Hippocampal formation (tissue), 2 donors: ENCODE measurements at regions not wholly inside any gene's neighbourhood (a gene's known extent, or its start where the extent isn't known, plus 50 kb on each side); places are given as distances from the start of the nearest gene placed in this dataset.

ENCODE experiments used
- DNase-seq, 2 donors: peaks; one replicate each; lab custom pipeline; 2025; lab: John Stamatoyannopoulos, UW

GRCh38 chr13:109599901-109600657 lies 186.3 kb downstream of the IRS2 start:
- DNase-seq, result no peak

- DNase-seq, result no peak
Measured at GRCh38 chr13:109595471-109595870, 190.9 kb downstream of the IRS2 start.

GRCh38 chr13:109593230-109593629 lies 193.2 kb downstream of the IRS2 start:
- no peak for DNase-seq

GRCh38 chr13:109592770-109593169 lies 193.6 kb downstream of the IRS2 start:
- DNase-seq, result no peak

GRCh38 chr13:109587689-109588088 lies 198.7 kb downstream of the IRS2 start:
- DNase-seq, result no peak

GRCh38 chr13:109586509-109587346 lies 199.7 kb downstream of the IRS2 start:
- DNase-seq, result no peak

- DNase-seq, result no peak
Measured at GRCh38 chr13:109584844-109585361, 201.5 kb downstream of the IRS2 start.

- DNase-seq, result no peak
Measured at GRCh38 chr13:109577191-109577700, 209.1 kb downstream of the IRS2 start.

- DNase-seq, result no peak
Measured at GRCh38 chr13:109576331-109576813, 210.0 kb downstream of the IRS2 start.

GRCh38 chr13:109575821-109576220 lies 210.6 kb downstream of the IRS2 start:
- DNase-seq, result no peak

GRCh38 chr13:109572389-109572788 lies 214.0 kb downstream of the IRS2 start:
- DNase-seq, result no peak

GRCh38 chr13:109569958-109570711 lies 216.2 kb downstream of the IRS2 start:
- no peak for DNase-seq

- DNase-seq, result no peak
Measured at GRCh38 chr13:109568339-109568818, 218.0 kb downstream of the IRS2 start.

- no peak for DNase-seq
Measured at GRCh38 chr13:109567315-109567714, 219.1 kb downstream of the IRS2 start.

GRCh38 chr13:109565877-109566276 lies 220.5 kb downstream of the IRS2 start:
- no peak for DNase-seq

GRCh38 chr13:109548374-109548773 lies 238.0 kb downstream of the IRS2 start:
- no peak for DNase-seq

- no peak for DNase-seq
Measured at GRCh38 chr13:109547942-109548341, 238.4 kb downstream of the IRS2 start.

- no peak for DNase-seq
Measured at GRCh38 chr13:109545931-109546330, 240.5 kb downstream of the IRS2 start.

- DNase-seq, result no peak
Measured at GRCh38 chr13:109541081-109541480, 245.3 kb downstream of the IRS2 start.

- no peak for DNase-seq
Measured at GRCh38 chr13:109537584-109537983, 248.8 kb downstream of the IRS2 start.

GRCh38 chr13:109533350-109533749 lies 253.0 kb downstream of the IRS2 start:
- DNase-seq, result no peak

- DNase-seq, result no peak
Measured at GRCh38 chr13:109529964-109530363, 256.4 kb downstream of the IRS2 start.
